HG03095 (cell line): ENCODE measurements at regions not wholly inside any gene's neighbourhood (a gene's known extent, or its start where the extent isn't known, plus 50 kb on each side); places are given as distances from the start of the nearest gene placed in this dataset.

Experiments
- ATAC-seq: cut with Tn5 transposase; IDR thresholded peaks from one replicate; pipeline ENCODE4 v1.9.1; 2021; ENCODE audit warnings: moderate library complexity; ENCODE audit not compliant: unreplicated experiment

- no peak for ATAC-seq
Measured at GRCh38 chr3:5270666-5271371, 83.3 kb downstream of the EDEM1 start.

DNA sequence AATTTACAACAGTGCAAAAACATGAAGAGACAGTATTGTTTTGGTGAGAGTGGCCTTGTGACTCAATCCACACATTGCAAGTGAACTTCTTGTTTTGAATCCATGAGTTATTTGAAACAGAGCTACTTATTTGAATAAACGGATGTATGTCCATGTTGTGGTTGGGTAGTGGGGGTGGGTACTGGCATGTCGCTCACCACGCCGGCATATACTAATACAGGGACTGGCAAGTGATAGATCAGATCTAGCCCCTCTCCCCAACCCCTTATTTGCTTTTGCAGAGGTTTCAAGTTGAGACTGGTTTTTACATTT is 83.8 kb downstream of the EDEM1 start:
- no peak for ATAC-seq

GRCh38 chr3:5272387-5272786 is 84.9 kb downstream of the EDEM1 start:
- ATAC-seq = no peak

DNA sequence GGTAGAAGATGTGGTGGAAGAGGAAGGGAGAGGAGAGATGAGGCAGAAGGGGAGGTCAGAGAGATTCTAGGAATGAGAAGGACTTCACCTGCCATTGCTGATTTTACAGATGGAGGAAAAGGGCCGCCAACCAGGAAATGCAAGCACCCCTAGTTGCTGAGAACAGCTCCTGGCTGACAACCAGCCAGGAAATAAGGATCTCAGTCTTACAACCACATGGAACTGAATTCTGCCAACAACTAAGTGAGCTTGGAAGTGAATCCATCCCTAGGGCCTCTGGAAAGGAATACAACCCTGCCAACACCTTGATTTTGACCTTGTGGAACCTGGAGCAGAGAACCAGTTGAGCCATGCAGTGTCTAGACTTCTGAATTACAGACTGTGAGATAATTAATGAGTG is 86.6 kb downstream of the EDEM1 start:
- no peak for ATAC-seq

- no peak for ATAC-seq
Measured at GRCh38 chr3:5275529-5275928, 88.0 kb downstream of the EDEM1 start.

DNA sequence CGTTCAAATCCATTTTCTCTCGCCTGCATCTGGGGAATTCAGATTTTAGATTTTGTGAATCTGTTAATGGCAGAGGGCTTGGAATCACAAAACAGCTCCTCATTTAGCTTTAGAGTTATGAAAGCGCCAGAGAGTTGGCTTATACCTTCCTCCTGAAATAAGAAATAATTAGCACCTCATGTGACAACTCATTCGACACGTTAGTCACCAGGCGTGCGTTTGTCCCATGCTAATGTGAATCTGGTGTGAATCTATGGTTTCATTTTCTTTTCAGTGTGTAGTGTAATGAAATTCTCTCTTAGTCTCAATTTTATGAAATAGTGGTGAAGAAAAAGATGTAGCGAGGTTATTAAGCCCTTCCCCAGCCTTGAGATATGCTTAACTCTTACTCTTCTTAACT is 89.4 kb downstream of the EDEM1 start:
- ATAC-seq = no peak

GRCh38 chr3:5277612-5278236 is 90.2 kb downstream of the EDEM1 start:
- ATAC-seq = no peak

GRCh38 chr3:5278666-5279065 is 91.2 kb downstream of the EDEM1 start:
- no peak for ATAC-seq

DNA sequence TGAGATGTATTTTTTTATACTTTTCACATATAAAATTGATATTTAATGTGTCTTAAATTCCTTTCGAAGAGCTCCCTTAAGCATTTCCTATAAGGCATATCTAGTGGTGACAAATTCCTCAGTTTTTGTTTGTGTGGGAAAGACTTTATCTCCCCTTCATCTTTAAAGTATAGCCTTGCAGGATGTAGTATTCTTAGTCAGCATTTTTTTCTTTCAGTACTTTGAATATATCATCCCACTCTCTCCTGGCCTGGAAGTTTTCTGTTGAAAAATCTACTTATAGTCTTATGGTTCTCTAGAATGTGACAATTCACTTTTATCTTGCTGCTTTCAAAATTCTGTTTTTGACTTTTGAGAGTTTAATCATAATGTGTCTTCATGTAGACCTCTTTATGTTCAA is 95.2 kb downstream of the EDEM1 start:
- ATAC-seq = no peak

DNA sequence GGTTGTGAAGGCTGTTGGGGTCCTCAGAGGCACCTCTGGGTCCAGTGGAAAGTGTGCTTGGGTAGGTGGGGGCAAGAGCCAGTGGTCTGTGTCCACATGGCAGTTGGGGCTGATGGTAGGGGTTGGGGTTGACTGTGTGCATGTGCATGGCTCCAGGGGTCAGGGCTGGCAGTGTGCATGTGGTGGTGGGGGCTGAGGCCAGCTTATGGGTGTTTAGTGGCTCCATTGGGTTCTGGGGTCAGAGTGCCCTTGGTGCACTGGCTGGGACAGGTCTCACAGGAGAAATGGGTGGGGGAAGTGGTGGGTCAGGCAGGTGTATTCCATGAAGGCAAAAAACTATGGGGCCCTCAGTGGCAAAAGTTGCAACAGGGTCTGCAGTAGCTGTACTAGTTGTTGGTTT is 97.9 kb downstream of the EDEM1 start:
- ATAC-seq = no peak

- no peak for ATAC-seq
Measured at GRCh38 chr3:5290915-5291314, 103.4 kb downstream of the EDEM1 start.

- no peak for ATAC-seq
Measured at GRCh38 chr3:5292512-5292911, 105.0 kb downstream of the EDEM1 start.

DNA sequence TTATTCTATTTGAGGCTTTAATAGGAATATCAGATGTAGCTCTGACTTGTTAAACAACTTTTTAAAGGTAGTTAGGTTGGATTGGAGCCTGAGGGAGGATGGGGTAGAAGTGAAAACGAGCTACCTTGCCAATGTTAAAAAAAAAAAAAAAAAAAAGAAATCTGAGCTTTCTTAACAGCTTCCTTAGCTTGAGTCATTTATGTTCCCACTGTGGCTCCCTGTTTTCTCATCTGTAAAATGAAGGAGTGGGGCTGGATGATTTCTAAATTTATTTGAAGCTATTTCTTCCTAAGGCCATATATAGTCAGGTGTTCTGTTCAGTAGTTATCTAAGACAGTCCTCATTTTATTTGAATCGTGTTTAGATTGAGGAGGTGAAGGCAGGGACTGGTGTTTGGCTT is 105.7 kb downstream of the EDEM1 start:
- no peak for ATAC-seq

DNA sequence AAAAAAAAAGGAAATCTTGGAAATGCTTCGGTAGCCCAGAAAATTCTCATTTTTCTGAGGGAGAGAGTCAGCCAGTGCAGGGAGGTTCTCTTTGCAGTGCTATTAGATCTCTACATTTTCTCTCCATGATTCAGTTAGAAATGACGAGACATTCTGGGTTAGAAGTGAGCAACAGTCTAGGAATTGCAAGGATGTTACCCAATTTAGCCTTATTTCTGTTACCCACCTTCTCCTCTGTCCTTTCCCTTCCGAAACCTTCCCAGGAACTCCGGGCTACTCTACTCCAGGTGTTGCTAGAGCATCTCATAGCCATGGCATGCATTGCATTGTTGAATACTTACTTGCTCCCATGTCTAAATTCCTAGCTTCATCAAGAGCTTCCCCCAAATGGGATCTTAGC is 106.8 kb downstream of the EDEM1 start:
- no peak for ATAC-seq

DNA sequence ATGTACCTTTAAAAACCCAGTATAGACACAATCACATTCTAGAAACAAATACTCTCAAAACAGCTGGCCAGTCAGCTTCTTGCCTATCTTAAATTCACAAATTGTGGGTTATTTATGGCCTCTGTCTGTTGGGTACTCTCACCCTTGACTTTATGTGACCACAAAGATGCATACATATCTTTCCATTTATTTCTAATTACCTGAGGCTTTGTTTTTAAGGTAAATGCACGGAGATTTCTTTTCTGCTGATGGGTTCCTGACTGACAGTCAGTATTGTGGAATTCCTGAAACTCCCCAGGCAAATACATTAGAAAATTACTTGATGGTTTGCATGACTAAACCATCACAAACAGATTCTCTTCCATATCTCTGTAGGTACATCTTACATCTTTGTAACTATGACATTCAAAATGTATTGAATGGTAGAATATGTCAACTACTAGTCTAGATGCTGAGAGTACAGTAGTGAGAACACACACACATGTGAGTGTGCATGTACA is 107.7 kb downstream of the EDEM1 start:
- ATAC-seq = no peak

DNA sequence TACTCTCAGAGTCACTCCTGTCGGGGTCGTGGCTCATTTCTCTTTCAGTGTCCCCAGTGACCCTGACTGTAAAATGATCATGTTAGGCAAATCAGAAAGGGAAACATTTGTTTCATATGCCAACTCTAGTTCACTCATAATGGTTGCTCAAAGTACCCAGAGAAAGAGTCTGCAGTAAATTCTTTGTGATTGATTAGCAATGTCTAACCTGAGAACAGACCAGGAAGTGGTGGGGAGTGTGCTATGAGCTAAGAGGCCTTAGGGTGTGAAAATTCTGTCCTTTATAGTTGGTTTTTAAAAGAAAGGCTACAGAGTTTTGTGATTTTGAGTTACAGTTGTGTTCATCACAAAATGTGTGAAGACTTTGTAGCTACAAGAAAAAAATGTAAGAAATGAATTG is 108.9 kb downstream of the EDEM1 start:
- no peak for ATAC-seq

DNA sequence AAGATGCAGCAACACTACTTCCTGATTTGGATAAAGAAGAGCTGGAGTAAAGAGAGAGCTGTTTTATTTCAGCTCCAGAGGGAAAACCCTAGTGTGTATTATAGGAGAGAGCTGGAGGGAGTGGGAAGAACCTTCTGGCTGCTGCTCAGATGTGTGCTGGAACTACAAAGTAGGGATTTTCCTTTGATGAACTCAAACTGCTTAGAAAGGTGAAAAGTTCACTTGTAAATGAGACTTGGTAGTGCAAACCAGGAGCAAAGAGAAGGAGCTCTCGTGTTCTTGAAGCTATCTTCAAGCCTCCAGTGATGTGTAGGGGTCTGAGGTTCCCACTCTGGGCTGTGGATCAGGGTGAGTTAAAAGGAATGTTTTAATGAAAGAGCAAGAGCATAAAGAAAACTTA is 110.4 kb downstream of the EDEM1 start:
- ATAC-seq = peak; percentile 20

DNA sequence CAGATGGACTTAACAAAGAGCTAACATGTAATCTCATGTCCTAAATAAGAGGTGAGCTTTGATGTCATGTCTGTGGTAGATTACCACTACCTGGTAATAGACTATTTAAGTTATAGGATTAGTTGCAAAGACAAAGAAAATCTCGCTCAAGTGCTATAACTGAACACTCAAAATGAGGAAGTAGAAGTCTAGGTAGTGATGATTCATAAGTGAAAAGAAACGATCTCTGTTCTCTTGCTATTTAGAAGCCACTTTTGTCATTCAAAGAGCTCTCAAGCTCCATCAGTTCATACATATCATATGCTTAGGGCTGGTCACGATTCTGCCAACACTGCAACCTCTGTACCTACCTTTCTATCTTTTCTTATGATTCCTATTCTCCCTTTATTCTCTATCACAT is 110.9 kb downstream of the EDEM1 start:
- peak; percentile 99 for ATAC-seq

DNA sequence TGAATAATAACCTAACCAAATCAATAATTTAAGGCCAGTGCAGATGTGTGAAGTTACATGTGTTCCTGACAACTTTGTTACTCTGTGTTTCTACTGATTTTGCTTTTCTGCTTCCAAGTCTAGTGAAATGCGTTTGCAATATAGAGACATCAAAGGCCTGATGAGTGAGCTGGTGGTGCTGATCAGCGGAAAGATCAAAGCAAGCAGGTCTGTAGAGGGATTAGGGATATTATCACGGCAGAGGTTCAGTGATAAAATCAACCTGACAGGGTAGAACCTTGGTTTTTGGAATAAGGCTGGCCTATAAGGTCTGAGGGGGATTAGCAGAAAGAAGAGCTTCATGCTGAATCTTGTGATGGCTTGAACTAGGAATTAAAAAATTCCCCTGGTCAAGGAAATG is 111.7 kb downstream of the EDEM1 start:
- no peak for ATAC-seq

DNA sequence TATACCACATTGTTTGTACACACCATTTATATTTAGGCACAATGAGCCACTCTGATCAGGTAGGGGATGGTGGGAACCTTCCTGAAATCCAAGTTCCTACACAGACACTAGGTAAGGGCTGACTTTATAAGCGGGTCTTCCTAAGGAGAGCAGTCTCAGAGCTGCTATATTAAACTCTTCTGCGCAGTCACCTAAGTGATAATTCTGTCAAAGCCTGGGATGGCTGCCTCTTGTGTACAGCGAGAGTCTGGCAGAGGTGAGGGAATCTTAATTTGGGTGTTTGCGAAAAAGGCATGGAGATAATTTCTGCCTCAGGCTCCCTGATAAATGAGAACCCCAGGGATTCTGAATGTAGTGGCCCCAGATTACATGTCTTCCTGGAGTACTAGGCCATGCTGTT is 113.1 kb downstream of the EDEM1 start:
- ATAC-seq = no peak

- no peak for ATAC-seq
Measured at GRCh38 chr3:5301651-5302297, 114.3 kb downstream of the EDEM1 start.

DNA sequence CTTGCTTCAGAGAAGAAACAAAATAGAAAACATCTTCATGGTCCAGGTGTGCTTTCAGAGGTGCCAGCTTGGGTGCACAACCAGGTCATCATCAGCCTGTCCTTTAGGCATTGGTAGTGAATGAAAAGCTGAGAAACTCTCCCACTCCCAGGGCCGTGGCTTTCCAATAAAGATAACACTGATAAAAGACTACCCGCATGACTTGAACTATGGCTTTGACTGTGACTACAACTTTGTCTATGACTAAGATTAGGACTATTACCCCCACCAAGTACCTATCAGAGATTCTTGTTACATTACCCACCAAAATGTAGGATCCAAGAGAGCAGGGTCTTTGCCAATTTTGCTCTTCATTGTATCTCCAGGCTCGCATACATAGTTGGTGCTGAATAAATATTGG is 115.2 kb downstream of the EDEM1 start:
- ATAC-seq = no peak
